ENCODE measurements at regions not wholly inside any gene's neighbourhood (a gene's known extent, or its start where the extent isn't known, plus 50 kb on each side); places are given as distances from the start of the nearest gene placed in this dataset.

GRCh38 chr9:73714294-73714693 is 562.6 kb downstream of the ANXA1 start:
- Histone ChIP-seq H3K27me3 (no peaks in the 10 kb centered on the region), H3K9me3 (no peaks in the 10 kb centered on the region), H3K27ac (replicated peaks in 1 of 4) (no peak overlapping the region), H3K36me3 (no peaks in the 10 kb centered on the region), H3K4me1 (no peaks in the 10 kb centered on the region), H3K4me3 (no peak overlapping the region)
- no peak for DNase-seq (ENCODE audit: extremely low spot score)
- intact Hi-C loops (cut with DNase I): no loop called here
- 26% methylated on average over 1 of the region's 1 CpG for WGBS
- TF ChIP-seq POLR2A (IDR thresholded peaks at IDR 0.05; ENCODE audit: low read depth) (no peak), EP300 (IDR thresholded peaks at IDR 0.05) (no peak), CTCF (IDR thresholded peaks at IDR 0.05) (no peak), POLR2AphosphoS5 (IDR thresholded peaks at IDR 0.05) (no peak)

- Histone ChIP-seq H3K27me3 (no peaks in the 10 kb centered on the region), H3K9me3 (no peaks in the 10 kb centered on the region), H3K36me3 (no peaks in the 10 kb centered on the region), H3K4me1 (no peaks in the 10 kb centered on the region), H3K4me3 (no peak overlapping the region), H3K27ac (replicated peaks in 1 of 4) (no peak overlapping the region)
- intact Hi-C loops (cut with DNase I): no loop called here
- WGBS: 84% methylated on average over 3 of the region's 3 CpGs
- DNase-seq (ENCODE audit: extremely low spot score): no peak
- TF ChIP-seq POLR2A (IDR thresholded peaks at IDR 0.05; ENCODE audit: low read depth) (no peak), POLR2AphosphoS5 (IDR thresholded peaks at IDR 0.05) (no peak), EP300 (IDR thresholded peaks at IDR 0.05) (no peak), CTCF (IDR thresholded peaks at IDR 0.05) (no peak)
Measured at GRCh38 chr9:73715591-73715990, 563.9 kb downstream of the ANXA1 start.

GRCh38 chr9:73719660-73720059 is 568.0 kb downstream of the ANXA1 start:
- H3K27me3 ChIP-seq: no peaks in the 10 kb centered on the region
- intact Hi-C loops (cut with DNase I): no loop called here
- TF ChIP-seq POLR2AphosphoS5 (IDR thresholded peaks at IDR 0.05) (no peak), EP300 (IDR thresholded peaks at IDR 0.05) (no peak), POLR2A (IDR thresholded peaks at IDR 0.05; ENCODE audit: low read depth) (no peak), CTCF (IDR thresholded peaks at IDR 0.05) (no peak)
- 82% methylated on average over 1 of the region's 1 CpG for WGBS
- no peaks in the 10 kb centered on the region for H3K4me1 ChIP-seq
- no peak overlapping the region for H3K4me3 ChIP-seq
- no peak for DNase-seq (ENCODE audit: extremely low spot score)
- H3K9me3 ChIP-seq: no peaks in the 10 kb centered on the region
- no peaks in the 10 kb centered on the region for H3K36me3 ChIP-seq
- H3K27ac ChIP-seq (replicated peaks in 1 of 4): no peak overlapping the region

GRCh38 chr9:73720601-73721000 is 568.9 kb downstream of the ANXA1 start:
- DNase-seq (ENCODE audit: extremely low spot score): no peak
- TF ChIP-seq EP300 (IDR thresholded peaks at IDR 0.05): no peak
- TF ChIP-seq CTCF (IDR thresholded peaks at IDR 0.05): no peak
- no peak for TF ChIP-seq POLR2A (IDR thresholded peaks at IDR 0.05; ENCODE audit: low read depth)
- no peak for TF ChIP-seq POLR2AphosphoS5 (IDR thresholded peaks at IDR 0.05)
- no peaks in the 10 kb centered on the region for H3K36me3 ChIP-seq
- no peaks in the 10 kb centered on the region for H3K4me1 ChIP-seq
- intact Hi-C loops (cut with DNase I): no loop called here
- H3K4me3 ChIP-seq: no peak overlapping the region
- no peak overlapping the region for H3K27ac ChIP-seq (replicated peaks in 1 of 4)
- H3K9me3 ChIP-seq: no peaks in the 10 kb centered on the region
- WGBS: 66% methylated on average over 4 of the region's 4 CpGs
- H3K27me3 ChIP-seq: no peaks in the 10 kb centered on the region

- intact Hi-C loops (cut with DNase I): no loop called here
- 76% methylated on average over 2 of the region's 2 CpGs for WGBS
- Histone ChIP-seq H3K36me3 (no peaks in the 10 kb centered on the region), H3K4me1 (no peaks in the 10 kb centered on the region), H3K9me3 (no peaks in the 10 kb centered on the region), H3K27ac (replicated peaks in 1 of 4) (no peak overlapping the region), H3K4me3 (no peak overlapping the region), H3K27me3 (no peaks in the 10 kb centered on the region)
- TF ChIP-seq POLR2A (IDR thresholded peaks at IDR 0.05; ENCODE audit: low read depth) (no peak), CTCF (IDR thresholded peaks at IDR 0.05) (no peak), POLR2AphosphoS5 (IDR thresholded peaks at IDR 0.05) (no peak), EP300 (IDR thresholded peaks at IDR 0.05) (no peak)
- no peak for DNase-seq (ENCODE audit: extremely low spot score)
Measured at GRCh38 chr9:73736270-73736669, 584.6 kb downstream of the ANXA1 start.

All from esophagus muscularis mucosa (tissue), 4 donors.